NCI-H82 treated with DMSO at 0.1 percent for 48 hours (cell line): ENCODE measurements at regions not wholly inside any gene's neighbourhood (a gene's known extent, or its start where the extent isn't known, plus 50 kb on each side); places are given as distances from the start of the nearest gene placed in this dataset.

Source experiments
- DNase-seq: peaks from one replicate; lab custom pipeline; 2025; ENCODE audit not compliant: unreplicated experiment; lab: John Stamatoyannopoulos, UW

- DNase-seq: no peak
Measured at GRCh38 chr2:193703411-193703810, 1508.7 kb upstream of the TMEFF2 start.

GRCh38 chr2:193701484-193701883 is 1506.8 kb upstream of the TMEFF2 start:
- no peak for DNase-seq

- no peak for DNase-seq
Measured at GRCh38 chr2:193695367-193695766, 1500.6 kb upstream of the TMEFF2 start.

- DNase-seq: no peak
Measured at GRCh38 chr2:193693758-193694157, 1499.0 kb upstream of the TMEFF2 start.

- DNase-seq: no peak
Measured at GRCh38 chr2:193690572-193690971, 1495.8 kb upstream of the TMEFF2 start.

GRCh38 chr2:193687195-193687594 is 1492.5 kb upstream of the TMEFF2 start:
- no peak for DNase-seq

- no peak for DNase-seq
Measured at GRCh38 chr2:193679847-193680246, 1485.1 kb upstream of the TMEFF2 start.

- no peak for DNase-seq
Measured at GRCh38 chr2:193670478-193670877, 1475.7 kb upstream of the TMEFF2 start.

- no peak for DNase-seq
Measured at GRCh38 chr2:193668557-193669323, 1474.0 kb upstream of the TMEFF2 start.

GRCh38 chr2:193627927-193628272 is 1433.2 kb upstream of the TMEFF2 start:
- DNase-seq: no peak

GRCh38 chr2:193627187-193627926 is 1432.6 kb upstream of the TMEFF2 start:
- no peak for DNase-seq

GRCh38 chr2:193608451-193608850 is 1413.7 kb upstream of the TMEFF2 start:
- no peak for DNase-seq

GRCh38 chr2:193590831-193591230 is 1396.1 kb upstream of the TMEFF2 start:
- no peak for DNase-seq

GRCh38 chr2:193584522-193584938 is 1389.8 kb upstream of the TMEFF2 start:
- no peak for DNase-seq

GRCh38 chr2:193583638-193584400 is 1389.1 kb upstream of the TMEFF2 start:
- DNase-seq: peak; percentile 34

- no peak for DNase-seq
Measured at GRCh38 chr2:193581807-193582206, 1387.1 kb upstream of the TMEFF2 start.

GRCh38 chr2:193580176-193580950 is 1385.6 kb upstream of the TMEFF2 start:
- no peak for DNase-seq

- no peak for DNase-seq
Measured at GRCh38 chr2:193566886-193567285, 1372.2 kb upstream of the TMEFF2 start.

GRCh38 chr2:193566276-193566675 is 1371.5 kb upstream of the TMEFF2 start:
- DNase-seq: no peak

GRCh38 chr2:193562031-193562430 is 1367.3 kb upstream of the TMEFF2 start:
- no peak for DNase-seq

- DNase-seq: no peak
Measured at GRCh38 chr2:193561054-193561453, 1366.3 kb upstream of the TMEFF2 start.
